CD14-positive monocyte (primary cell): ENCODE measurements at regions not wholly inside any gene's neighbourhood (a gene's known extent, or its start where the extent isn't known, plus 50 kb on each side); places are given as distances from the start of the nearest gene placed in this dataset.

Source experiments
- DNase-seq, 3 donors: peaks; one replicate each; pipeline ENCODE4 v3.0.0-alpha.2; 2011 to 2022
- H2AFZ ChIP-seq: 2 replicates; pipeline ENCODE4 v1.6.0; 2012; ENCODE audit warnings: mild to moderate bottlenecking, low read depth, low read length, inconsistent platforms; ENCODE audit not compliant: insufficient read depth, poor library complexity, severe bottlenecking
- H3K27ac ChIP-seq, 2 donors: 1 replicate in 1 of 2; 2 replicates in 1 of 2; pipeline ENCODE4 v1.5.1; 2012 to 2013; ENCODE audit warnings: low read length in 2 of 2, control low read depth in 1 of 2, inconsistent platforms in 1 of 2, low read depth in 1 of 2, mild to moderate bottlenecking in 1 of 2
- H3K27me3 ChIP-seq, 2 donors: one replicate each; pipeline versions ENCODE4 v1.6.0 to v1.6.1; 2011 to 2013; ENCODE audit warnings: low read length in 2 of 2; ENCODE audit not compliant: control insufficient read depth in 2 of 2, insufficient read depth in 2 of 2
- H3K36me3 ChIP-seq, 2 donors: replicated peaks in 1 of 2; 1 replicate in 1 of 2; 2 replicates in 1 of 2; pipeline versions ENCODE4 v1.5.1 to v1.6.1; 2012 to 2013; ENCODE audit warnings: low read length in 2 of 2, control low read depth in 1 of 2, inconsistent platforms in 1 of 2, mild to moderate bottlenecking in 1 of 2; ENCODE audit not compliant: insufficient read depth in 2 of 2, control insufficient read depth in 1 of 2
- H3K4me1 ChIP-seq, 2 donors: 1 replicate in 1 of 2; 2 replicates in 1 of 2; pipeline versions ENCODE4 v1.5.1 to v1.6.1; 2012 to 2013; ENCODE audit warnings: low read length in 2 of 2, control low read depth in 1 of 2, inconsistent platforms in 1 of 2, mild to moderate bottlenecking in 1 of 2, moderate library complexity in 1 of 2; ENCODE audit not compliant: insufficient read depth in 2 of 2, control insufficient read depth in 1 of 2
- H3K4me2 ChIP-seq: replicated peaks from 2 replicates; pipeline ENCODE3; 2012; ENCODE audit warnings: low read length, moderate library complexity, mild to moderate bottlenecking; ENCODE audit not compliant: poor library complexity, severe bottlenecking; ENCODE audit errors: extremely low read depth
- H3K4me3 ChIP-seq, 3 experiments: fragments of 200-600 bp in 1 of 3; sonication (generic) in 1 of 3; replicated peaks in 1 of 3; 1 replicate in 2 of 3; 2 replicates in 1 of 3; pipeline ENCODE4 v1.5.1; 2011 to 2013; ENCODE audit warnings: low read length in 3 of 3, mild to moderate bottlenecking in 3 of 3, control low read depth in 2 of 3, low read depth in 2 of 3, inconsistent platforms in 1 of 3, moderate library complexity in 1 of 3
- H3K79me2 ChIP-seq: 2 replicates; pipeline ENCODE4 v1.6.0; 2012; ENCODE audit warnings: mild to moderate bottlenecking, control low read depth, inconsistent platforms, low read length, moderate library complexity; ENCODE audit not compliant: insufficient read depth
- H3K9ac ChIP-seq: 2 replicates; pipeline ENCODE4 v1.6.0; 2017; ENCODE audit warnings: low read length, mild to moderate bottlenecking; ENCODE audit not compliant: insufficient read depth, poor library complexity, severe bottlenecking
- H3K9me3 ChIP-seq, 2 donors: replicated peaks in 1 of 2; 1 replicate in 1 of 2; 2 replicates in 1 of 2; pipeline versions ENCODE4 v1.5.1 to v1.6.1; 2012 to 2013; ENCODE audit warnings: low read length in 2 of 2, control low read depth in 1 of 2; ENCODE audit not compliant: control insufficient read depth in 1 of 2, insufficient read depth in 1 of 2
- H4K20me1 ChIP-seq: 2 replicates; pipeline ENCODE4 v1.6.0; 2012; ENCODE audit warnings: mild to moderate bottlenecking, low read length, control low read depth, moderate library complexity; ENCODE audit not compliant: insufficient read depth
- H3K27ac Mint-ChIP-seq, 7 donors: one replicate each; pipeline ENCODE4 v1.8.0; 2020; ENCODE audit warnings: mild to moderate bottlenecking in 7 of 7, mixed read lengths in 7 of 7, moderate library complexity in 6 of 7, inconsistent platforms in 2 of 7
- H3K27me3 Mint-ChIP-seq, 3 donors: one replicate each; pipeline ENCODE4 v1.8.0; 2021 to 2022; ENCODE audit warnings: low read depth in 3 of 3, mild to moderate bottlenecking in 3 of 3, mixed read lengths in 3 of 3, moderate library complexity in 3 of 3, inconsistent platforms in 1 of 3
- H3K36me3 Mint-ChIP-seq, 2 donors: one replicate each; pipeline ENCODE4 v1.8.0; 2020; ENCODE audit warnings: mixed read lengths in 2 of 2, inconsistent platforms in 1 of 2, mild to moderate bottlenecking in 1 of 2
- H3K4me1 Mint-ChIP-seq: one replicate; pipeline ENCODE4 v1.8.0; 2020; ENCODE audit warnings: mild to moderate bottlenecking, mixed read lengths
- H3K4me3 Mint-ChIP-seq, 2 donors: one replicate each; pipeline ENCODE4 v1.8.0; 2020; ENCODE audit warnings: mild to moderate bottlenecking in 2 of 2, mixed read lengths in 2 of 2, moderate library complexity in 1 of 2
- H3K9me3 Mint-ChIP-seq, 7 donors: one replicate each; pipeline ENCODE4 v1.8.0; 2020 to 2022; ENCODE audit warnings: mixed read lengths in 7 of 7, mild to moderate bottlenecking in 6 of 7, moderate library complexity in 6 of 7, inconsistent platforms in 2 of 7
- CTCF ChIP-seq: fragments of 200-600 bp; IDR thresholded peaks from one replicate; pipeline ENCODE4 v1.8.0; 2022; ENCODE audit warnings: antibody characterized with exemption, mild to moderate bottlenecking
- WGBS: methylation state at CpG from one replicate; pipeline ENCODE4 v1.1.5; 2013; ENCODE audit warnings: missing lambda C conversion rate; ENCODE audit not compliant: insufficient coverage; 5-methylcytosine and 5-hydroxymethylcytosine counted together
- intact Hi-C, 2 donors: fragments of 100-400 bp; cut with micrococcal nuclease; formaldehyde crosslinking; loops; one replicate each; pipeline versions ENCODE4 v1.15.0 to v1.15.1; 2023

DNA sequence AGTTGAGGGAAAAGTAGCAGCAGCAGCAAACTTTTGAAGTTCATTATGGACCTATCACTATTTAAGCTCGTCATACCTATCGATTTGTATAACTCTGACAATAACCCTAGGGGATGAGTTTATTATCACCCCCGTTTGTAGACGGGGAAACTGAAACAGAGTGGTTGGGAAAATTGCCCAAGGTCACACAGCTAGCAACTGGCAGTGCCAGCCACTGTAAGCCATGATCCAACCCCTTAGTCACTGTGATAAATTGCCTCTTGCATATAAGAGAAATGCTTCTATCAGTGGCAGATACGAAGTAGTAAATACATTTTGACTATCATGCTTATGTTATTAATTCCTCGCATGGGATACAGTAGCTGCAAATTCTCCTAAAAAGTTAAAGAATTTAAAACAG lies 73.3 kb upstream of the ATP10B start:
- H3K9me3 Mint-ChIP-seq: peaks cover 0 to 2% (median 0%) of the 10 kb centered on the region in 7 donors
- Histone ChIP-seq H3K4me2 (no peak overlapping the region), H3K4me1 (no peaks in the 10 kb centered on the region), H3K4me3 (no peak overlapping the region), H3K27me3 (no peaks in the 10 kb centered on the region), H3K79me2 (no peaks in the 10 kb centered on the region), H2AFZ (no peak overlapping the region), H3K9me3 (no peaks in the 10 kb centered on the region), H3K36me3 (no peaks in the 10 kb centered on the region), H4K20me1 (no peaks in the 10 kb centered on the region), H3K9ac (no peak overlapping the region), H3K27ac (no peak overlapping the region)
- DNase-seq: no peak
- no CpG with 5 or more reads among the region's 6 CpGs for WGBS
- no peak overlapping the region for H3K27ac Mint-ChIP-seq
- intact Hi-C loops: no loop called here
- H3K27me3 Mint-ChIP-seq: no peaks in the 10 kb centered on the region
- H3K4me3 Mint-ChIP-seq: no peak overlapping the region
- TF ChIP-seq CTCF: no peak
- H3K36me3 Mint-ChIP-seq: no peaks in the 10 kb centered on the region
- H3K4me1 Mint-ChIP-seq: no peaks in the 10 kb centered on the region

- Histone ChIP-seq H4K20me1 (no peaks in the 10 kb centered on the region), H3K9ac (no peak overlapping the region), H3K4me1 (no peaks in the 10 kb centered on the region), H3K36me3 (no peaks in the 10 kb centered on the region), H2AFZ (no peak overlapping the region), H3K79me2 (no peaks in the 10 kb centered on the region), H3K4me2 (no peak overlapping the region), H3K9me3 (no peaks in the 10 kb centered on the region), H3K4me3 (no peak overlapping the region), H3K27me3 (no peaks in the 10 kb centered on the region), H3K27ac (no peak overlapping the region)
- Mint-ChIP-seq H3K9me3 (peaks cover 0 to 5% (median 0%) of the 10 kb centered on the region in 7 donors), H3K4me1 (no peaks in the 10 kb centered on the region), H3K4me3 (no peak overlapping the region), H3K27me3 (no peaks in the 10 kb centered on the region), H3K27ac (no peak overlapping the region), H3K36me3 (no peaks in the 10 kb centered on the region)
- no peak for TF ChIP-seq CTCF
- no peak for DNase-seq
- intact Hi-C loops: no loop called here
- WGBS: 83% methylated on average over 1 of the region's 6 CpGs
Measured at GRCh38 chr5:160923936-160924710, 72.1 kb upstream of the ATP10B start.
